GM19328 (cell line): ENCODE measurements at regions not wholly inside any gene's neighbourhood (a gene's known extent, or its start where the extent isn't known, plus 50 kb on each side); places are given as distances from the start of the nearest gene placed in this dataset.
"Not testable (repeated sequence)": the region's sequence is repeated elsewhere in the genome, so short reads cannot be mapped to it uniquely, and the experiment has no call there.

Experiments
- ATAC-seq: cut with Tn5 transposase; IDR thresholded peaks from one replicate; pipeline ENCODE4 v1.9.1; 2021; ENCODE audit warnings: mild to moderate bottlenecking, moderate library complexity; ENCODE audit not compliant: unreplicated experiment

DNA sequence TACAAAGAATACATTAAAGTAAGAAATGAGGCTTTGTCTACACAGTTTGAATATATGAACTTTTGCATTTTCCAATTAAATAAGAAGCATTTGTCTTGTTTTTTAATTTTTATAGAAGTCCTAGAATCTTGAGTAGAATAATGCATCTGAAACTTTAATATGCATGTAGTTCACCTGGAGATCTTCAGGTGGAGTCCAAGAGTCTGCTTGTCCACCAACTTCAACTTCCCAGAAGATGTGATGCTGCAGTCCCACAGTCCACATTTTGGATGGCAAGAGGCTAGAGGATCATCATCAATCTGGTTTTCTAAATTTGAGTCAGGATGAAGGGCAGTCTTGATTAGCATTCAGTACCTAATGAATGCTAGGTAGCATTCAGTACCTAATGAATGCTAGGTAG lies 357.6 kb upstream of the SOX2 start:
- ATAC-seq, result no peak

DNA sequence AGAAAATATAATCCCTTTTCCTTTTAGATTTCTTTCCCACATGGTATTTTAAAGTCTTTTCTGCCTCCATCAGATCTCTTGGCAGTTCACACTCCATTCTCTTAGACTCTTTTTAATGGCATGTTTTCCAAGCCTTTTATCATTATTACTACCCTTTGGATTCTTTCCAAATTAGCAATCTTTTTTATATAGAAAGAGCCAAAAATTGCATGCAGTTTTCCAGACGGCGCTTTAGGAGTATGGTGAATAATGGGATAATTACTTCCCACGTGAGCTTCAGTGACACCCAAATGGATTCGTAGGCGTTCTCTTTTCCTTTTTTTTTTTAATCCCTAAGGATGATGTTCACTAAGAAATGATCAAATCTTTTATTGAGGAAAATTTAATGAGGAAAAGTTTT lies 354.8 kb upstream of the DNAJC19 start:
- no peak for ATAC-seq

DNA sequence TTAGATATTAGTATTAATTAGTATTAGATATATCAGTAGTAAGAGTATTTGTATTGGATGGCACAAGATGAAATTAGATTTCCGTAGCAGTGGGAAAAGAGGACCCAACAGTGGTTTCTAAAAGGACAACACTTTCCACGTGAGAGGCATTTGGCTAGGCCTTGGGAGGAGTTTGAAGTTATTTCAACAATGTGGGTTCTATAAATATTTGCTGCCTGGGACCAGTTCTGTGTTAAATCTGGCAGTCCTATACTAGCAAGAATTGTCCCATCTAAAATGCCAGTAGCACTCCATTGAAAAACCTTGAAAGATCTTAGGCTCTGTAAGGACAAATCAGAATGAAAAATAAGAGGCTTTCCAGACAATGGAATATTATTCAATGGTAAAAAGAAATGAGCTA lies 347.1 kb upstream of the DNAJC19 start:
- no peak for ATAC-seq

DNA sequence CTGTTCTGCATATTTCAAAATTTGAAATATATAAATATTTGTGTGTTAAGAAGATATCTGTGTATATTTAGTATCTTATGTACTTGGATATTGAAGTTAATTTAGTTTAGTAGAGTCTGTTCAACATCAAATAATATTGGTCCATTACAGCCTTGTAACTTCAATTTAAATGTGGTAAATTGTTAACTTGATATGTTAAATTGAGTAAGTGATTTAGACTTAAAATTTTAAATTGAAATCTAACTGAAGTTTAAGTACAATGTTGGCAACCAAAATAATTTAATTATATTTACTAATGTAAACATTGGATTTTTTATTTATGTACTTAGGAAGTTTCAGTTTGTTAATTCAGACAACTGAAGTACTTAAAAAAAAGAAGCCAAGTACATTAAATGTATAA lies 343.9 kb upstream of the DNAJC19 start:
- ATAC-seq, result no peak

DNA sequence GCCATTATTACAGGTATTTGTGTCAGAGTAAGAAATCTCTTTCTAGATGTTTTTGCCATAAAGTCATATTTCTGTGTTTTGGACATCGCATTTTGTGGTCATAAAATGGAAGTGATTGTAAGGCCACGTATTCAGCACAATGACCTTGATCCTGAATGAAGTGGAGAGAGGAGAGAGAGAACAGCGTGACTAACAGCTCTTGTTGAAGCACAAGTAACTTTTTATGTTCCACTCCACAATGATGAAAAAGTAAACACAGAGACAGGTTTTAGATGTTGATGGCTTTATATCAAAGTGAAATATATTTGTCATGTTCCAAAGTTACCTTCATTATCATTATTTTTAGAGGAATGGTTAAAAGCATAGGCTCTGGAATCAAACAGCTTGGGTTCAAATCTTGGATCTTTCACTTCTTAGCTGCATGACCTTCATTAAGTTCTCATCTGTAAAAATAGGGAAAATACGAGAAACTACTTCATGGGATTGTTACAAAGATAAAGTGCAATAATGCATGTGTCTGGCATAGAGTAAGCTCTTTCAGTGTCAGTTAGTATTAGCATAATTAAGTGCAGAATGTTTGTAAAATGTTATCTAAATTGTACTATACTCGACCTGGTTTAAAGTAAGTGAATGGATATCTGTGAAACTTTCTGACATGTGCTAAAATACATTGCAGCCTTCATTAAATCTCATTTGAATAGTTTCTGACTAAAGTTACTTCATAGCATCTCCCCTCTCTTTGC lies 341.5 kb upstream of the DNAJC19 start:
- no peak for ATAC-seq

DNA sequence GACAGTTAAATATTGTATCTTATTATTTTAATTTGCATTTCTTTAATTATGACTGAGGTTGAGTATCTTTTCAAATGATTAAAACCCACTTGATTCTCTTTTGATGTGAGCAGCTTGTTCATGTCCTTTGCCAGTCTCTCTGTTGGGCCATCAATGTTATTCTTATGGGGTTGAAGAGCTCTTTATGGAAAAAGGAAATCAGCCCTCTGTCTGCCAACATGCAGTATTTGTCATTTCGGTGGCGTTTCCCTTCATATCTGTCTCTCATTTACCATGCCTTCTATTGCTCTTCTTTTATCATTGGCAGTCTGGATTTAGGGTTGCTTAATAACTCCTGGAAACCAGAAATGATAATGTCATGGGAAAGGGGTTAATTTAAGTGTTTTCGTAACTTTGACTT lies 340.7 kb upstream of the DNAJC19 start:
- no peak for ATAC-seq

DNA sequence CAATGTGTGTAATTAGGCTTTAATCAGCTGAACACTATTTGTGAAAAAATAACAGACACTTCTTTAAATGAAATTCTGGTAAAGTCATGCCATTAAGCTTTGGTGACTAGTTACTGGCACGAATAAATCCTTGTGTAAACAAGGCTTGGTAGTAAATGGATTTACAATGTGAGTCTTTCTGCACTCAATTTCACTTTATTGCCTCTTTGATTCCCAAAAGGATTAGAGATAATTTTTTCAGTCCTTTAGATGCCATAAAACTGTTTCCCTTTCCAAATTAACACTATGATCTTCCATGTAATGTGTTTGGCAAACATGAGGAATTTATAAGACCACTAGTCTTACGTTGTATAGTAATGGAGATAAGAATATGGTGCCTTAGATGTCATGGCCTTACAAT lies 339.5 kb upstream of the DNAJC19 start:
- no peak for ATAC-seq

DNA sequence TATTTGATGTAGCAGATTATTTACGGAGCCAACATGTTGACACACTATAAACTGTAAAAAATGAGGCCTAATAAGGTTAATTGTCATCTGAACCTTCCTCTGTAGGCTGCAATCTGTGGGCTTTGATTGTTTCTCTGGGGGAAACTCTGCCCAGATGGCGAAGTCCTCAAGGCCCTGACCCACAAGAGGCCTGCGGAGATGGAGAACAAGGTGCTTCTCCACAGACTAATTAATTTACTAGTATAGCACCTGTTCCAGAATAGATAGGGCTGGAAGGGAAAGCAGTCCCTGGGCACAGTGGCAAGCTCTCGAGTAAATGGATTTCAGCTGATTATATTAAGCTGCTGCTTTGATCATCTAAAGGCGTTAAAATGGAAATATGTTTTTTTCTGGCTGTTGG lies 338.8 kb upstream of the DNAJC19 start:
- no peak for ATAC-seq

DNA sequence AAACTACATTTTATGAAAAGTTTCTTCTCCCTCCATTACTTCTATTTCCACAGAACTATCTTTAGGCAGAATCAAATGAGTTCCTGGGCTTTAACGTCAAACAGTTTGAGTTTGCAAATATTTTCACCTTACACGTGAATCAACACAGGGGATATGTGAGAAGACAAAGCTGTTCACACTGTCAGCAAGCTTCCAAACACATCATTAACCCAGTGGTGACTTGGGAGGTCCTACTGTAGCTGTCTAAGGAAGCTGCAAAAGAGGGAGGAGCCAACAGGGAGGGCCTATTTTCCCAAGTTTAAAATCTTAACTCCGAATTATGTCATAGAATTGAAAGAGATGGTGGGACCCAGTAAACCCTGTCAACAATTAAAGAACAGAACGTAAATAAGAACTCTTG lies 337.8 kb upstream of the DNAJC19 start:
- no peak for ATAC-seq

DNA sequence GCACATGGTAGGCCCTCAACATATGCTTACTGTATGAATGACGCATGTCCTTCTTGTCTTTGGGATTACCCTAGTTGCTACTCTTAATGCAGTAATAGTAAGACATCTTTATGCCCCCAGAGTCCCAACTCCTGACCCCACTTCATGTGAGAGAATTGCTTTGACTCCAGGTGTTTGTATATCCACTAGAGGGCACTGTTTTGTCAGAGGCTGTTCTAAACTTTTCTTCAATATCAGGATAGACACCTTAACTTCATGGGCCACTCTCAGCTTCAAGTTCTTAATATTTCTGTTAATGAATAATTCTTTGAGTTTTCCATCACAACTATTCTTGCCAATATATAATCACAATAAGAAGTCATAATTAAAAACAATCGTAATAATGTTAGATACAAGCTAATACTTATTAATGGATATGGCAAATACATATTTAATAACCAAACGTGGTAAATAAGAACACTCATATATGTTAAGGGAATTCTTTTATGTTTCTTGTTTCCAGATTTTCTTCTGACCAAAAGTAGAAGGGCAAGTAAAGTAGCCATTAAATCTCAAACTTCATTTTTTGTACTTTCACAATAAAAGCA lies 337.2 kb upstream of the DNAJC19 start:
- ATAC-seq, result no peak

DNA sequence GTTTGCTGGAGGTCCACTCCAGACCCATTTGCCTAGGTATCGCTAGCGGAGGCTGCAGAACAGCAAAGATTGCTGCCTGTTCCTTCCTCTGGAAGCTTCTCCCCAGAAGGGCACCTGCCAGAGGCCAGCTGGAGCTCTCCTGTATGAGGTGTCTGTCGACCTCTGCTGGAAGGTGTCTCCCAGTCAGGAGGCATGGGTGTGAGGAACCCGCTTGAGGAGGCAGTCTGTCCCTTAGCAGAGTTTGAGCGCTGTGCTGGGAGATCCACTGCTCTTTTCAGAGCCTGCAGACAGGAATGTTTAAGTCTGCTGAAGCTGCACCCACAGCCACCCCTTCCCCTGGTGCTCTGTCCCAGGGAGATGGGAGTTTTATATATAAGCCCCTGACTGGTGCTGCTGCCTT lies 335.0 kb upstream of the DNAJC19 start:
- not testable (repeated sequence) for ATAC-seq

DNA sequence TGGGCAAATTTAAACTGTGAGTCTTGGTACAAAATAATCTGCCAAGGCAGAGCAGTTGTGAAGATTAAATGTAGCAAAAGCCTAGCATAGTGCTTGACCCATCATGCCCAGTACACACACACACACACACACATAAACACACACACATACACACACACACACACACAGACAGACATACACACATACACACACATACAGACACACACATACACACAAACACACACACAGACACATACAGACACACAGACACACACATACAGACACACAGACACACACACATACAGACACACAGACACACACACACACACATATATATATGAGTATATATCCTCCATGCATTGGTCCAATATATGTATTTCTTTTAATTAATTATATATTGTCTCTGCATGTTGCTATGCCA lies 328.8 kb upstream of the DNAJC19 start:
- no peak for ATAC-seq

DNA sequence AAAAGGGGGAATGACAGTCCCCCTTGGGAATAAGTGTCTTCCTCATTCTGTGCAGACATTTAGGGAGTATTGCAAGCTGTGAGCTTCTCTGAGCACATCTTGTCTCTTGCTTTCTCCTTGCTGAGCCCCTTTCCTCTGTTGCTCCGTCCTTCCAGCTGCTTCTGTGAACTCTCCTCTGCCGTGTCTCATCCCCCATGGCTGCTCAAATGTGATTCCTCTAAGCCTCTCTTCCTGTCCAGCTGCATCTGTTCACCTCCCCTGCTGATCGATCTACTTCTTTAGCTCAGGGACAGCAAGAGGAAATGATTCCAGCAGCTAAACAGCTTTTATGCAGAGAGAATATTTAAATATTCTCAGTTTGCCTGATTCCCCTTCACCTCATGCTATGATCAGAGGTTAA lies 328.0 kb upstream of the DNAJC19 start:
- no peak for ATAC-seq

DNA sequence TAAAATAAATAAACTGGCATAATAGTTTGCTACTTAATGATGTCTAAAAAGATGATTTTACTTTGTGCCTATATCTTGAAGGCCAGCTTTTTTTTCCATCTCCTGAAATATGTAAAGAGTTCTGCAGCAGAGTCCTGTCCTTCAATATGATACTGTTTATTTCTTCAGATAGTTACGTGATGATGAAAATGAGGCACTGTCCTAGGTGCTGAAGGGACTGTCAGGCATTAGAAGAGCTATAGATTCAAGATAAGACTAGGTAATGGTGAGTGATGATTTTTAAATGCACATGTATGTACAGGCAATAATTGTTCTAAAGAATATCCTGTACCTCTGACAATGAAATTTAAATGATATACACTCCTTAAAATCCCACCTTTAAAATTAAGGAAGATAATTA lies 326.9 kb upstream of the DNAJC19 start:
- ATAC-seq, result no peak

DNA sequence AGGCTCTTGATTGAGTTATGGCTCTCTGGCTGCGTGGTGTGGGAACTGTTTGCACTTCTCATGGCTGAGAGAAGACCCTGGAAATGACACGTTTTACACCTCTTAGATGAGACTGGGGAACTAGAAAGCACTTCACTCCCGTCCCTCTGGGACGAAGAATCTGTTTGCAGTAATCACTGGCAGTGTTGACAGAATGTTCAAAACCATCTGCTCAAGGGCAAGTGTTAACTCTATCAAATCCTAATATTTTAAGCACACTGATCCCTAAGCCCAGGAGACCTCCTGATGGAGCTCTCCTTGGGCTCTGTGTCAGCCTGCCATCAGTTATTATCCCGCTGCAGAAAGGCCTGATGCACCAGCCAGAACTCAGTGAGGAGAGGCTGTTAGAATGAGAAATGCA lies 323.8 kb upstream of the DNAJC19 start:
- no peak for ATAC-seq

DNA sequence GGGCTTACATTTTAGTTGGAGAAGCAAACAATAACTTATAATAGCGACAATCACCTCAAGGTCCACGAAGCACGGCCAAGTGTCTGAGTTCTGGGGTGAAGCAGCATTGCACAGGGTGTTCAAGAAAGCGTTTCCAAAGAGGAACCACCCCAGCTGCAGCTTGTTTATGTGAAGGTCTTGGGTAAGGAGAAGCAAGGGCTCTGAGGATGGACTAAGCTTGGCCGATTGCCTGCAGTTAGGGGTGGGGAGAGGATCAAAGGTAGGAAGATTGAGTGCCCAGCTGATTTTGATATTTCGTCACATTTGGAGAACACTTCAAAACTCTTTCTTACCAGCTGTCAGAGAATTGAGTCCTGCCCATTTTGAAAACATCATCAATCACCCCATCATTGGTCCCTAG lies 321.6 kb upstream of the DNAJC19 start:
- no peak for ATAC-seq

DNA sequence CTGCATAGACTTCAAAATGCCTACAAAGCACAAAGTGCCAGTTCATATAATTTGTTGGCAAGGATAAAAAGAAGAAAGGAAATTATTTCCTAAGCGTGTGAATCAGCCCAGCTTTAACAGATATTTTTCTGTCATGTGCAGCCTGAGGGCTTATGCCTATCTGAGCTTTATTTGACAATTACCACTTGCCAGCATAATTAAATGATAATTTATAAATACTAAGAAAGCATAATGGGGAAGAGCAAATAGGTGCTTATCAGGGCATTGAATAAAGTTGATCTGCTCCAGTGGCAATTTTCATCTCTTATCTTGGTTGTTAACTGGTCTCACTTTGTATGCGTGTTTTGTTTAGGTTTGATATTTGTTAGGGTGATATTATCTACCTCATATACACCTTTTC lies 313.4 kb upstream of the DNAJC19 start:
- ATAC-seq, result no peak

DNA sequence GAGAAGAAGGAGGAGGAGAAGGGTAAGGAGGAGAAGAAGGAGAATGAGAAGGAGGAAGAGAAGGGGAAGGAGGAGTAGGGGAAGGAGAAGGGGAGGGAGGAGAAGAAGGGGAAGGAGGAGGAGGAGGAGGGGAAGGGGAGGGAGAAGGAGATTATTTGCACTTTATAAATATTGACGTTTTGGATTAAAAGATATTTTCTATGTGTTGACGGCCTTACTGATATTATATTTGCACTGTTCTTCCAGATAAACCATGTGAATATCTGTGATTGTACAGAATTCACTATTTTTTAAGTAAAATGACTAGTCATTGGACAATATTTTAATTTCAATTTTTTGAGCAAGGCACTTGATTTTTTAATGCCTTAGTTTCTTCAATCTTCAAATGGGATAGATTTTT lies 310.5 kb upstream of the DNAJC19 start:
- ATAC-seq, result no peak

DNA sequence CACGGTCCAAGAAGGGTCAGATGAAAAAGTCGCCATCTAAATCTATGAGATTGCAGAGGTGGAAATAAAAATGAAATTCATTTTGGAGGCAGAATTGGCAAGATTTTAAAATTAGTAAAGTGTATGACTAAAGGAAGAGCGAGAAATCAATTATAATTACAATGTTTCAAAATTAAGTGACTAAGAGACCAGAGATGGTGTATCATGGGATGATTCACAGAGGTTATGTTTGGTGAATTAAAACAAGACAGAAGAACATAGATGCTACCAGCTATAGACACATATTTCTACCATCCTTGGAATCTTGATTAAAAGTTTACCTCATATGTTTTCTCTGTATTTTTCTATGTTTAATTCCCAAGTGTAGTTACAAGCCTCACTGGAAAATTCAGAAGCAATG lies 308.9 kb upstream of the DNAJC19 start:
- ATAC-seq, result no peak

DNA sequence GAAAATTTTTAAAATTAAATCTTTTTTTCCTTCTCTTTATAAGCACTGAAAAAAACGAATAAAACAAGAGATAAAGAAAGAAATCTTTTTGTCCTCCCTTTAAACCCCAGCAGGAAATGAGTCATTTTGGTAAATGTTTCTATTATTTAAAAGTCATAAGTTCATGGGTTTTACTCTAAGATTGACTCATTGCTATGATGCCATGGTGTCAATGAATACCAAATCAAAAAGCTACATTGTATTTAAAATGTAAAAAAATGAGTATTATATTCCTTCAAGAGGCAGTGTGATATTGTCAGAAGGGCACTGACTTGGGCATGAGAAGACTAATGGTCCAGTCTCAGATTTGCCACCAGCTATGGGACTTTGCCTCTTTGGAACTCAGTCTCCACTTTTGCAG lies 303.4 kb upstream of the DNAJC19 start:
- no peak for ATAC-seq

DNA sequence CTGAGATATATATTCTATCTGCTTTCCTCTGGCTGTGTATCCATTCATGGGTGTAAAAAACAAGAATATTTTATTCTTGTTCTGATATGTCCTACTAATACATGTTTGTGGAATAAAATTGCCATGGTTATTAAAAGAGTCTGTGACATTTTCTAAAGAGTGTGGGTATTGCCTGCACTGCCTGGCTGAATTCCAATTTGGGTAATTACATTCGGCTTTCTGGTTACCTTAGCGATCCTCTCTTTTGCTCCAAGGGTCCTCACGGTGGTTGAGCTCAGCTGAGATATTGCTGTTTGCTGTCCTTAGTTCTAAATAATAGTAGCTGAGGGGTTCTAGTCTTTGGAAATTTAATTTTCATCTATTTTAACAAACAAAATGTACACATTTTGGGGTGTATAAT lies 301.4 kb upstream of the DNAJC19 start:
- no peak for ATAC-seq

DNA sequence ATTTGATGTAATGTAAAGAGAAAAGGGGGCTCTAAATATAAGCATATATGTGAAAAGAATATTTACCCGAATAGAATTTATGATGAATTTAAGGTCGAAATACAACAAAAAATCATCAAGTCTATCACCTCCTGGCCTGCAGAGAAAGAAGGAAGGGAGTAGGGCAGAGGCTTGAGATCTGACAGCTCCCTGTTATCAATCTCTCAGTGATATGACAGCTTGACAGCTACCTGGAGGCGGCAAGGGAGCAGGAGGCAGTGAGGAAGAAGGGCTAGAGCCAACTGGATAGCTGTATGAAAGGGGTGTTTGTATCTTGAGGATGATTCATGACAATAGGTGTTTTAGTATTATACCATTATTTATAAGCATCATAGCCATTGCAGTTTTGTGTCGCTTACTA lies 299.8 kb upstream of the DNAJC19 start:
- no peak for ATAC-seq

DNA sequence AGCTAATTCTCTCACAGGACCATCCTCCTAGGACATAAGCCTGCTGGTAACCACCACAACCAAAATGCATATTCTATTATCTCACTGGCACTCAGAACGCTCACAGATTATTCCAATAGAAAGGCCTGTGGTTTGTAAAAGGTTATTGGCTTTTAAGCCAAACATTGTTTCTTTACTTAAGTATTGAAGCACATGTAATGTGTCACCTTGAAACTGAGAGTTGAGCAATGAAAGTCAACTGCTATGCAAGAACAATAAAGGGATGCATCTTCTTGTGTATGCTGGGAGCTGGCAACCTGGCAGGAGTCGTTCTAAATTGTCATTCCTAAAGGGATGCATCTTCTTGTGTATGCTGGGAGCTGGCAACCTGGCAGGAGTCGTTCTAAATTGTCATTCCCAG lies 298.6 kb upstream of the DNAJC19 start:
- no peak for ATAC-seq
